HG02840 (cell line): ENCODE measurements at regions not wholly inside any gene's neighbourhood (a gene's known extent, or its start where the extent isn't known, plus 50 kb on each side); places are given as distances from the start of the nearest gene placed in this dataset.

Source experiments
- ATAC-seq: cut with Tn5 transposase; IDR thresholded peaks from one replicate; pipeline ENCODE4 v1.9.1; 2021; ENCODE audit warnings: mild to moderate bottlenecking, moderate library complexity, moderate number of reproducible peaks; ENCODE audit not compliant: unreplicated experiment, low FRiP score

GRCh38 chr12:70150230-70150629 is 93.0 kb upstream of the CNOT2 start:
- no peak for ATAC-seq

- ATAC-seq = no peak
Measured at GRCh38 chr12:70151993-70152392, 91.2 kb upstream of the CNOT2 start.

GRCh38 chr12:70154087-70154638 is 89.1 kb upstream of the CNOT2 start:
- ATAC-seq = no peak

- ATAC-seq = no peak
Measured at GRCh38 chr12:70154960-70155589, 88.2 kb upstream of the CNOT2 start.

GRCh38 chr12:70157099-70157498 is 86.1 kb upstream of the CNOT2 start:
- ATAC-seq = no peak

GRCh38 chr12:70165450-70165849 is 77.8 kb upstream of the CNOT2 start:
- no peak for ATAC-seq

- no peak for ATAC-seq
Measured at GRCh38 chr12:70176290-70176689, 66.9 kb upstream of the CNOT2 start.

GRCh38 chr12:70177631-70178030 is 65.6 kb upstream of the CNOT2 start:
- no peak for ATAC-seq

GRCh38 chr12:70178038-70178437 is 65.2 kb upstream of the CNOT2 start:
- ATAC-seq = no peak

- ATAC-seq = no peak
Measured at GRCh38 chr12:70180130-70180529, 63.1 kb upstream of the CNOT2 start.

GRCh38 chr12:70185301-70185700 is 57.9 kb upstream of the CNOT2 start:
- no peak for ATAC-seq

- no peak for ATAC-seq
Measured at GRCh38 chr12:70186436-70186835, 56.8 kb upstream of the CNOT2 start.

- ATAC-seq = no peak
Measured at GRCh38 chr12:70190262-70191010, 52.8 kb upstream of the CNOT2 start.
